Progenitor cell of endocrine pancreas (in vitro differentiated cells): ENCODE measurements at regions not wholly inside any gene's neighbourhood (a gene's known extent, or its start where the extent isn't known, plus 50 kb on each side); places are given as distances from the start of the nearest gene placed in this dataset.

Source experiments
- DNase-seq: peaks from one replicate; pipeline ENCODE4 v3.0.0; 2021; ENCODE audit warnings: low spot score; ENCODE audit not compliant: unreplicated experiment
- H3K27ac Mint-ChIP-seq: 2 replicates; pipeline ENCODE4 v1.8.0; 2021; ENCODE audit warnings: mild to moderate bottlenecking, moderate library complexity, mixed read lengths
- H3K27me3 Mint-ChIP-seq: 2 replicates; pipeline ENCODE4 v1.8.0; 2021; ENCODE audit warnings: mixed read lengths
- H3K36me3 Mint-ChIP-seq: 2 replicates; pipeline ENCODE4 v1.8.0; 2022; ENCODE audit warnings: mixed read lengths; ENCODE audit not compliant: insufficient read depth
- H3K4me1 Mint-ChIP-seq: 2 replicates; pipeline ENCODE4 v1.8.0; 2021; ENCODE audit warnings: low read depth, mixed read lengths
- H3K4me3 Mint-ChIP-seq: 2 replicates; pipeline ENCODE4 v1.8.0; 2021; ENCODE audit warnings: low read depth, mild to moderate bottlenecking, moderate library complexity, mixed read lengths
- H3K9me3 Mint-ChIP-seq: 2 replicates; pipeline ENCODE4 v1.8.0; 2021; ENCODE audit warnings: low read depth, mixed read lengths
- TF ChIP-seq, protein P1 (sequence below): fragments of 200-600 bp; sonication (generic); IDR thresholded peaks from one replicate; pipeline ENCODE4 v1.5.0; 2021; ENCODE audit warnings: antibody characterized with exemption, mild to moderate bottlenecking; ENCODE audit not compliant: unreplicated experiment

DNA sequence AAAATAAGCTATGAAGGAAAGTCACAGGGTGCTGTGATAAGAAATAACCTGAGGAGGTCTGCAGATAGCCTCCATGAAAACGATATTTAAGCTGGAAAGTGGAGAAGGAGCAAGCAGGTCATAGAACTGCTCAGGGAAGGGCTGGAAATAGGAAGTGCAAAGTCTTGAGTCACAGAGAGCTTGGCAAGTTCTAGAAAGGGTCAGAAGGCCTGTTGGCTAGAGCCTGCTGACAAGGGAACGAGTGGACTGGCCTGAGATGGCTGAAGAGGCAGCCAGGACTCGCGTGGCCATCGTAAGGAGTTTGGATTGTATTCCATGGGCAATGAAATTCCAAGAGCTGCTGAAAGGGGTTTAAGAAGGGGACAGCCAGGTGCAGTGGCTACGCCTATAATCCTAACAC, 64.7 kb upstream of the IL12A start:
- Mint-ChIP-seq H3K4me3 (no peak overlapping the region), H3K9me3 (peaks cover 3% of the 10 kb centered on the region), H3K4me1 (no peaks in the 10 kb centered on the region), H3K36me3 (no peaks in the 10 kb centered on the region), H3K27me3 (no peaks in the 10 kb centered on the region), H3K27ac (no peak overlapping the region)
- DNase-seq: no peak
- TF ChIP-seq, protein P1, sequence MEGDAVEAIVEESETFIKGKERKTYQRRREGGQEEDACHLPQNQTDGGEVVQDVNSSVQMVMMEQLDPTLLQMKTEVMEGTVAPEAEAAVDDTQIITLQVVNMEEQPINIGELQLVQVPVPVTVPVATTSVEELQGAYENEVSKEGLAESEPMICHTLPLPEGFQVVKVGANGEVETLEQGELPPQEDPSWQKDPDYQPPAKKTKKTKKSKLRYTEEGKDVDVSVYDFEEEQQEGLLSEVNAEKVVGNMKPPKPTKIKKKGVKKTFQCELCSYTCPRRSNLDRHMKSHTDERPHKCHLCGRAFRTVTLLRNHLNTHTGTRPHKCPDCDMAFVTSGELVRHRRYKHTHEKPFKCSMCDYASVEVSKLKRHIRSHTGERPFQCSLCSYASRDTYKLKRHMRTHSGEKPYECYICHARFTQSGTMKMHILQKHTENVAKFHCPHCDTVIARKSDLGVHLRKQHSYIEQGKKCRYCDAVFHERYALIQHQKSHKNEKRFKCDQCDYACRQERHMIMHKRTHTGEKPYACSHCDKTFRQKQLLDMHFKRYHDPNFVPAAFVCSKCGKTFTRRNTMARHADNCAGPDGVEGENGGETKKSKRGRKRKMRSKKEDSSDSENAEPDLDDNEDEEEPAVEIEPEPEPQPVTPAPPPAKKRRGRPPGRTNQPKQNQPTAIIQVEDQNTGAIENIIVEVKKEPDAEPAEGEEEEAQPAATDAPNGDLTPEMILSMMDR: no peak

GRCh38 chr3:159924411-159924810, 64.2 kb upstream of the IL12A start:
- Mint-ChIP-seq H3K36me3 (no peaks in the 10 kb centered on the region), H3K4me3 (no peak overlapping the region), H3K27ac (no peak overlapping the region), H3K4me1 (peaks cover under 1% of the 10 kb centered on the region), H3K9me3 (peaks cover 3% of the 10 kb centered on the region), H3K27me3 (no peaks in the 10 kb centered on the region)
- TF ChIP-seq, protein P1: no peak
- no peak for DNase-seq

- TF ChIP-seq, protein P1: no peak
- H3K9me3 Mint-ChIP-seq: peaks cover under 1% of the 10 kb centered on the region
- peaks cover 2% of the 10 kb centered on the region for H3K4me1 Mint-ChIP-seq
- H3K27me3 Mint-ChIP-seq: no peaks in the 10 kb centered on the region
- H3K27ac Mint-ChIP-seq: no peak overlapping the region
- H3K36me3 Mint-ChIP-seq: no peaks in the 10 kb centered on the region
- H3K4me3 Mint-ChIP-seq: no peak overlapping the region
- DNase-seq: no peak
These were observed 63.4 kb upstream of the IL12A start for GRCh38 chr3:159925248-159925647.

GRCh38 chr3:159926573-159926972, 62.1 kb upstream of the IL12A start:
- no peak overlapping the region for H3K4me3 Mint-ChIP-seq
- H3K4me1 Mint-ChIP-seq: peaks cover 5% of the 10 kb centered on the region
- no peak overlapping the region for H3K27ac Mint-ChIP-seq
- no peaks in the 10 kb centered on the region for H3K27me3 Mint-ChIP-seq
- DNase-seq: no peak
- H3K36me3 Mint-ChIP-seq: no peaks in the 10 kb centered on the region
- TF ChIP-seq, protein P1: no peak
- H3K9me3 Mint-ChIP-seq: no peaks in the 10 kb centered on the region

DNA sequence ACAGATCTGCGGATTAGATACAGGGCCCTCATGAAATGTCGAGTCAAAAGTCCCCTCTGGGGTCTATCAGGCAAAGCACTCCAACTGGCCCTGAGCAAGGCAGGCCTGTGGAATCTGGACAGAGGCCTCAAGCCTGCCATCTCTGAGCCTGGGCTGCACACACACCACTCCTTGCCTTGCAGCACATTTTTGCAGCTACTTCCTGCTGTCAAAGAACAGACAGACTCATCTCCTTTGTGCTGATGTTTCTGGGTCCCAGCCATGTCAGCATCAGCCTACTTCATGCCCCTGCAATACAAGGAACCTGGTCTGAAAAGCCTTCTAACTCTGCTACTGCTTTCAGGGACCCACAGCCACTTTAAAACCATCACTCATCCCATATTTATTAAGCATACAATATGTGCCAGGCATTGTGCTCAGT, 60.6 kb upstream of the IL12A start:
- no peak for DNase-seq
- TF ChIP-seq, protein P1: no peak
- Mint-ChIP-seq H3K27ac (no peak overlapping the region), H3K9me3 (peaks cover 2% of the 10 kb centered on the region), H3K36me3 (peaks cover under 1% of the 10 kb centered on the region), H3K27me3 (no peaks in the 10 kb centered on the region), H3K4me3 (no peak overlapping the region), H3K4me1 (peaks cover 5% of the 10 kb centered on the region)
